ENCODE measurements at regions not wholly inside any gene's neighbourhood (a gene's known extent, or its start where the extent isn't known, plus 50 kb on each side); places are given as distances from the start of the nearest gene placed in this dataset.

- H3K27me3 ChIP-seq (ENCODE audit: low read length), result no peaks in the 10 kb centered on the region
- no peak overlapping the region for H2AFZ ChIP-seq (ENCODE audit: low read depth, low read length, severe bottlenecking)
- H3K4me3 ChIP-seq (ENCODE audit: insufficient read depth, low read length, poor library complexity, severe bottlenecking), result no peak overlapping the region
- no peak overlapping the region for H3K4me2 ChIP-seq (ENCODE audit: low read depth, low read length, poor library complexity, severe bottlenecking)
- H3K9me2 ChIP-seq (replicated peaks; ENCODE audit: insufficient read depth, low read length), result no peaks in the 10 kb centered on the region
- H4K20me1 ChIP-seq (ENCODE audit: low read depth, low read length), result no peaks in the 10 kb centered on the region
- H3K36me3 ChIP-seq (ENCODE audit: low read length), result no peaks in the 10 kb centered on the region
- H3K79me2 ChIP-seq (ENCODE audit: insufficient read depth, low read length), result no peaks in the 10 kb centered on the region
- no peaks in the 10 kb centered on the region for H3F3A ChIP-seq (ENCODE audit: insufficient read depth)
- no peak overlapping the region for H3K9ac ChIP-seq (ENCODE audit: low read length)
- H3K9me3 ChIP-seq (ENCODE audit: insufficient read depth, low read length), result no peaks in the 10 kb centered on the region
- TF ChIP-seq CTCF (IDR thresholded peaks at IDR 0.05; ENCODE audit: insufficient read depth, low read length, poor library complexity, severe bottlenecking) (no peak), EZH2phosphoT487 (conservative IDR thresholded peaks at IDR 0.05; ENCODE audit: low read length) (no peak)
- H3K27ac ChIP-seq (ENCODE audit: low read depth, low read length), result no peak overlapping the region
Measured at GRCh38 chr18:75533209-75533608, 105.7 kb upstream of the SMIM21 start.

GRCh38 chr18:75531851-75532459, 104.5 kb upstream of the SMIM21 start:
- no peak overlapping the region for H2AFZ ChIP-seq (ENCODE audit: low read depth, low read length, severe bottlenecking)
- TF ChIP-seq EZH2phosphoT487 (conservative IDR thresholded peaks at IDR 0.05; ENCODE audit: low read length) (no peak), CTCF (IDR thresholded peaks at IDR 0.05; ENCODE audit: insufficient read depth, low read length, poor library complexity, severe bottlenecking) (no peak)

GRCh38 chr18:75531212-75531850, 103.8 kb upstream of the SMIM21 start:
- TF ChIP-seq CTCF (IDR thresholded peaks at IDR 0.05; ENCODE audit: insufficient read depth, low read length, poor library complexity, severe bottlenecking) (no peak), EZH2phosphoT487 (conservative IDR thresholded peaks at IDR 0.05; ENCODE audit: low read length) (no peak)
- Histone ChIP-seq H3K9ac (ENCODE audit: low read length) (no peak overlapping the region), H2AFZ (ENCODE audit: low read depth, low read length, severe bottlenecking) (no peak overlapping the region), H3K27ac (ENCODE audit: low read depth, low read length) (no peak overlapping the region), H3K79me2 (ENCODE audit: insufficient read depth, low read length) (no peaks in the 10 kb centered on the region), H3K4me2 (ENCODE audit: low read depth, low read length, poor library complexity, severe bottlenecking) (no peak overlapping the region), H3K36me3 (ENCODE audit: low read length) (no peaks in the 10 kb centered on the region), H3K27me3 (ENCODE audit: low read length) (no peaks in the 10 kb centered on the region), H3K4me3 (ENCODE audit: insufficient read depth, low read length, poor library complexity, severe bottlenecking) (no peak overlapping the region), H3F3A (ENCODE audit: insufficient read depth) (no peaks in the 10 kb centered on the region), H3K9me3 (ENCODE audit: insufficient read depth, low read length) (no peaks in the 10 kb centered on the region), H3K9me2 (replicated peaks; ENCODE audit: insufficient read depth, low read length) (no peaks in the 10 kb centered on the region), H4K20me1 (ENCODE audit: low read depth, low read length) (no peaks in the 10 kb centered on the region)

More at GRCh38 chr18:75531851-75532459, 104.5 kb upstream of the SMIM21 start:
- no peaks in the 10 kb centered on the region for H3K36me3 ChIP-seq (ENCODE audit: low read length)
- no peak overlapping the region for H3K27ac ChIP-seq (ENCODE audit: low read depth, low read length)
- no peak overlapping the region for H3K4me3 ChIP-seq (ENCODE audit: insufficient read depth, low read length, poor library complexity, severe bottlenecking)
- H3K27me3 ChIP-seq (ENCODE audit: low read length), result no peaks in the 10 kb centered on the region
- no peaks in the 10 kb centered on the region for H3K9me3 ChIP-seq (ENCODE audit: insufficient read depth, low read length)
- no peaks in the 10 kb centered on the region for H3F3A ChIP-seq (ENCODE audit: insufficient read depth)
- H4K20me1 ChIP-seq (ENCODE audit: low read depth, low read length), result no peaks in the 10 kb centered on the region
- no peak overlapping the region for H3K9ac ChIP-seq (ENCODE audit: low read length)
- no peaks in the 10 kb centered on the region for H3K9me2 ChIP-seq (replicated peaks; ENCODE audit: insufficient read depth, low read length)
- H3K4me2 ChIP-seq (ENCODE audit: low read depth, low read length, poor library complexity, severe bottlenecking), result no peak overlapping the region
- H3K79me2 ChIP-seq (ENCODE audit: insufficient read depth, low read length), result no peaks in the 10 kb centered on the region
